Iris pigment epithelial cell (primary cell): ENCODE measurements at regions not wholly inside any gene's neighbourhood (a gene's known extent, or its start where the extent isn't known, plus 50 kb on each side); places are given as distances from the start of the nearest gene placed in this dataset.

Experiments
- DNase-seq: peaks from one replicate; pipeline ENCODE4 v3.0.0-alpha.2; 2011; ENCODE audit warnings: low read depth

DNA sequence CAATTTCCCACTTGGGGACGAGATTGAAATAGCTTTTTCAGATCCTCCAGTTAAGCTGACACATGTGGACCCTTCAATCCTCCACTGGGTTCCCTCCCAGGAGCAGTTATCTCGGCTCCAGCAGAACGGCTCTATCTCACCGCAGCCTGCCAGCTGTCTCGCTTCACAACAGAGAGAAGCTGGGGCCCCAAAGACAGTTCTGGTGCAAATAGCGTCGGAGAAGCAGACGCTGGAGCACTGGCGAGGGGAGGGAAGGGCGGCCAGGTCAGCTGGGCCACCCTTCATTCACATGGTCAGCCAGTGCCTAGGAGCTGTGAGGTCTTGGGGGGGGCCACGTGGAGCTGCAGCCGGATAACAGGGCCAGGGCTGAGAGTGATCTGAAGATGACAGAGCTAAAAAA lies 141.3 kb upstream of the SDK2 start:
- no peak for DNase-seq

DNA sequence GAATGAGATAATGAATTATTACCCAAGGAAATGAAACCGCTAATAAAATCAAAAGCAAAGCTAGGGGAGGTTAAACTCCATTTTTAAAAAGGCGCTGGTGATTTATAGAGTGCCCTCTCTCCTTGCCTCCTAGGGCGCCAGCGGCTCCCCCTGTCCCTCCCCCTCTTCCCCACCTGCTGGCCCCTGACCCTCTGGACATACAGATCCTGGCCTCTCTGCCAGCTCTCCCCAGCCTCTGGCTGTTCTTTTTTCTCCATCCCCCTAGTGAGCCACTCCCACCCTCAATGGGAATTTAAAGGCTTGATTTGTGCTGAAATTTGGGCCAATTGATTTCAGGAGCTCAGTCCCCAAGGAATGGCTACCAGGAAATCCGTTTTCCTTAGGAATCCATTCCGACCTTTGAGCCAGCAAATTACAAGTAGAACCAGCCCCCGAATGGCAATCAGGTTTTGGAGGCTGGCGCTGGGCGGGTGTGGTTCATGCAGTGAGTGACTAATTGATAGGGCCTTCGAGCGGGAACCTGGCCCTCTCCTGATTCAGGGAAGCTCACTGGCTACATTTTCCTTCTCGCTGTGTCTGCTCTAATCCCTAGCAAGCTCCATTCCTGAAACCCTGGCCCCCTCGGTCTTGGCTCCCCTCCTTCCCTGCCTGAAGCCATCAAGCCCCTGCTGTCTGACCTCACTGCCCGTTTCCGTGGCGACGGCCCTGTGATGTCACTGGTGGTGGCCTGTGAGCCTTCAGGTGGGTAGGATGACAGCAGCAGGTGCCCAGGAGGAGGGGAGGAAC lies 141.9 kb upstream of the SDK2 start:
- no peak for DNase-seq

DNA sequence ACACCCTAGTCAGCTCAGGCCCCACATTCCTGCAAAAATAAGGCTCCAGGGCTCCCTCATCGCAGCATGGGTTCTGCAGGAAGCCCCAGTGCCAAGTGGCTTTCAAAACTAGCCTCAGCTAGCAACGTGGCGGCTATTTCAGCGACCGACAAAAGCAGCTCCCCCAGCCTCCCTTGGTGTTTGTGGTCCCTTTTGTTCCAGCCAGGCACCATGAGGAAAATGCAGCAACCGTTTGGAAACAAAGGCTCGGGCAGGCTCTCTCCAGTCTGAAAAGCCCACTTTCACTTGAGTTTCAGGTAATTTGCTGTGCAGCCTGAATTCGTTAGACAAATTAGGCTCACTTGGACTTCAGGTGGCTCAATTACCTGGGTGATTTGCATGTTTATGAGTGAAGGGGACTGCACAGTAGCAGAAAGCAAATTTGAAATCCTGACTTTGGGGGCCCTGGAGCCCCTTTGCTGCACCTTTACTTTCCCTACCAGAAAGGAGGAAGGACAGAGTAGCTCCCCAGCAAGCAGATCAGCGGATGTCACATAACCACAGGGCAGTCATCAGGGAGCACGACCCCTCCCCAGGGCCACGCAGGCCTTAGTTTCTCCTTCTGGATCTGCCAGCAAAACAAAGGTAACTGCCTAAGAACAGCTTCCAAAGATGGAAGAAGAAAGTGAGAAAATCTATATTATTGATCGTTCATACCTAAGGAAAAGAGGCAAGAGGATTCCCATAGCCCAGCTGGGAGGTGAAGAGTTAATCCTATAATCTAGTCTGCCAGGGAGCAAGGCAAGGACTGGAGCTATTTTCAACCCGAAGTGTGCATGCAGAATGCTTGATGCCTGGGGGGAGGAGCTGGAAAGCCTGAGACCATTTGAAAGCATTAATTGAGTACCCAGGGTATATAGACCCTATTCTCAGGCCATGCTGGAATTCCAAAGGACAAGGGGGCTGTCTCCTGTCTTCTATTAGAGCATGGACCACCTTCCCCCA lies 143.1 kb upstream of the SDK2 start:
- no peak for DNase-seq

DNA sequence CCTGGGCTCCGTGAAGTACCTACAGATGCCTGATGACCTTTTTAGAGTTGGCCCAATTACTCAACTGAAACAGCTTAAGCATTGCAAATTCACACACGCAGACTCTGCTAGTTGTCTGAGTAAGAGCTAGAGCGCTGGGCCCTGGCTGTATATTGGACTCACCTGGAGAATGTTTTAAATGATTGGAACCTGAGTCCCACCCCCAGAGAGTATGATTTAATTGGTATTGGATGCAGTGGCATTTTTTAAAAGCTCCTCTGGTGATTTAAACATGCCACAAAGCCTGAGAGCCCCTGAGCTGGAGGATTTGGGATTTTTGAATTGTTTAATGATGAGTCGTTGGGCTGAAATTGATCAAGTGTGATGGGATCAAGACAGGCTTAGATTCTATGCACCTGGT lies 143.9 kb upstream of the SDK2 start:
- DNase-seq = no peak

DNA sequence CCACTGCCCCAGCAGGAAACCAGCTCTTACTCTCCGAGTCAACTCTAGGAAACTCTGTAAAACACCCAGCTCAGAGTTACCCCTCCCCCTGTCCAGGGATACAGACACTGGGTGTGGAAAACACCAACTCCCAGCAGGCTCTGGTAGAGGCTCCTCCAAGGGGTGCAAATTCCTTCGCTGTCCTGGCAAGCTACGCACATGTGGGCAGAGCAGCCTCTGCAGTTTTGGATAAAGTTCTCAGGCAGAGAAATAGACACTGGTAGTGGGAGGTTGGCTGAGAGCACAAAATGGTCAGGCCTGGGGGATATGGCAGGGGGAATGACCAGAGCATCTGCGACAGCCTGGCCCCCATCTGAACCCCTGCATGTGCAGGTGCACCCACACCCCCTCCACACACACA lies 146.9 kb upstream of the SDK2 start:
- no peak for DNase-seq

DNA sequence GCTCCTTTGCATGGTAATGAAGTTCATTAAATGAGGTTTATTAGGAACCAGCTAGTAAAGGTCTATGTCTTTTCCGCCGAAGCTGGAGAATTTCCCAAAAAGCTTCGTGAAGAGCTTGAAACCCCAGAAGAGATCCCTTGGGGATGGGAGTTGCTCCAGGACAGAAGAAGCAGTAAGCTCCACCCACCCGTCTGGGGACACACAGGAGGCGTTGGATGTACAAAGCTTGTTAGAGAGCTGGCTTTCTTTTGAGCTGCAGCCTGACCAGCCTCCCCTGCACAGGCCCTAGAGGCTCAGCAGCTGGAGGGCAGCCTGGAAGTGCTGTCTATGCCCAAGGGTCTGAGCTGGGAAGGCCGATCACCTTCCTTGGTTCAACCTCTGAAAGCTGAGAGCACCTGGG lies 147.4 kb upstream of the SDK2 start:
- DNase-seq = no peak

DNA sequence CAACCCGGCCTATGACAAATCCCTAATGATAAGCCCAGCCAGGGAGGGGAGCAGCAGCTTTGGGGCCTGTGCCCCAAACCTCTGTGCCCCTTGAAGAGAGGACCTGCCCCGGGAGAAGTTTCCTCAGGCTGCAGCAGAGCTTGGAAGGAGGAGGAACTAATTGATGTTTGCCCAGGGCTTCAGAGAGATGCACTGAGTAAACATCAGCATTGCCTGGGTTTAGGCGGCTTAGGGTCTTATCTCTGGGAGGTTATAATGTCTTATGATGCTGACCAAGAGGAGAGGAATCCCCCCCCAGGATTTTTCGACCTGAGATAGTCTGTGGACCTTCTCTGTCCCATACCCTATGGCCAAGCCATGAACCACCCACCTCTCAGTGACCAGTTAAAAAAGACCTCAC lies 148.7 kb upstream of the SDK2 start:
- no peak for DNase-seq

DNA sequence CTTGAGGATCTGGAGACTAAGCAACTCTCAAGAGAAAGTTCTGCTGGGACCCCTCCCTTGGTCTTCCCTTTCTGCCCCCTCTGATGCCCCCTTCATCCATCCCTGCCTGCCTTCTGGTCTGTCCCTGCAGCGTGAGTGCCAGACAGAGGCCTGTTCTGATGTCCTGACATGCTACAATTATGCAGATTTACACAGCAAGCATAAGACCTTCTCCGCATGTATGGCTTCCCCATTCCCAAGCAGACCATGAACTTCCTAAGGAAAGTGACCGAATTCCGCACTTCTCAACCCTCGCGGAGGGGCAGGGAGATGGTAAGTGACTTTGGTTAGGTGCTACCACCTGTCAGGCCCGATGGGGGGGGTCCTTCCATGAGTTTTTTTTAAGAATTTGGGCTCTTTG lies 150.1 kb upstream of the SDK2 start:
- no peak for DNase-seq

DNA sequence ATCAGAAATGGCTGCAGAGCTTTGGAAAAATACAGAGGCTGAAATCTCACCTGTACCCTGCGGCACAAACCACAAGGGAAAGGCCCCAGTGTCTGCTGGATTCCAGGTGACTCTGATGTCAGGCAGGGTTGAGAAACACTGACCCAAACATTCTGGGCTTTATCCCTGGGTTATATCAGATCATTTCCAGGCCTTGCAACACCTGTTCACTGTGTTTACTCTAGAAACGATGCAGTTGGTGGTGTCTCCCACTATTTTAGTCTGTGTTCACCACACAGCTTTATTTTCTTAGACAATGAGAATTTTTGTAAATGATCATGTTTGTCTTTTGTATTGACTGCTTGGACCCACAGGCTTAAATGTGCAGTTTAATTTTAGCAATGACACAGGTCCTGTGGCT lies 151.5 kb upstream of the SDK2 start:
- DNase-seq = no peak

DNA sequence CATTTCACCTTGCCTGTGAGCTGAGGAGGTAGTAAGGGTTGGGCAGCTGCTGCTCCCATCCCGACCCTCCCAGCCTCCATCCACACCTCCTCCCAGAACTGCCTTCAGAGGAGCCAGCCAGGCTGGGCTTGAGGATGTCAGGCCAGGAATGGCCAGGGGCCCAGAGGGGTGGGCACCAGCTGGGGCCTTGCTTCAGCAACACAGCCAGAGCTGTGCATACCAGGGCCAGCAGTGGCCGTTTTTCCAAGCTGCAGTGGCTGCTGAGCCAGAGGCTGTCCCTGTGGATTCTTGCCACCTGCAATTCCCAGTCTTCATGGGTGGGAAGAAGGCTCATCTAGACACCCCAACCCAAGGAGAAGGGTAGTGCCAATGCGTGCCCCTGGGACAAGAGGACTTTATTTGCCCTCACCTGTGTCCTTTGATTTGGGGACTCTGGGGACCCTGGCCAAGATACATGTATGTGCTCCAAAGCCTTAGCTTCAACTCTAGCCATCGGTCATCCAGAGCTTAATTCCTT lies 153.4 kb upstream of the SDK2 start:
- DNase-seq = no peak

DNA sequence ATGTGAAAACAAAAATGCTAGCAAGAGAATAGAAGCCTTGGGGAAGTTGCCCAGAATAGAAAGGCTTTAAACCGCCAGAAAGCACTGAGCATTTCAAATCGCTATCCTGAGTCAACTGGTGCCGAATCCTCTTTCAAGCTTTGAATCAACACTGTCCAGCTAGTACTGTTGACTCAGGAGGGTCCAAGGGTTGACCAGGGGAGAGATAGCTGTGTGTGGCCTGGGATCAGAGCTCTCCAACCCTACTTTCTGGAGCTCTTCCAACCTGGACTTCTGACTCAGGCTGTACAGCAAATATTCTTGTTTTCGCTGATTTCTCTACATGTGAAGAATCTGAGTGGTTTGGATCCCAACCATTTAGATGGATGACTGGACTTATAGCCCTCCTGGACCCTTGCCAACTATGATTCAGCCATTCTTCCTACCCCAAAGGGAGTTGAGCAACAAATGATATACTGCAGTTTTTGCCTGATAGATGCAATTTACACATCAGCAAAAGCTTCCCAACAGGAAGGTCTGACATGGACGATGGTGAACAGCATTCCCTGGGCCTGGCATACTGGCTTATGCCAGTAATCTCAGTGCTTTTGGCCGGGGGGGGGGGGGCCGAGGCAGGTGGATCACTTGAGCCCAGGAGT lies 154.0 kb upstream of the SDK2 start:
- DNase-seq = peak; percentile 93

DNA sequence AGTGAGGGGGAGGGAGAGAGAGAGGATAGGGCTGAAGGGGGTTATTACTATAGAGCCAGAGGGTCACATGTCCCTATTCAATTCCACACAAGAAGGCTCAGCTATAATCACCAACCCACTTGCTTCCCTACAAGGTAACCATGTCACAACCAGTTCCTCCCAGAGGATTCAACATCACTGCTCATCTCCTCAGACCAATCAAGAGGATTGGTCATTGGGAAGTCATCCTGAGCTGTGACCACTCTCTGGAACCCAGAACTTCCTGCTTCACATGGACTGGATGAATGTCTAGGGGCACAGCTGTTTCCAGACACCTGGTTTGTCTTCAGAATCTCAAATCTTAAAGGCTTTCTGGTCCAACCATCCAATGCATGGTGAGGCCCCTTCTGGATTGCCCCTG lies 154.9 kb upstream of the SDK2 start:
- no peak for DNase-seq

DNA sequence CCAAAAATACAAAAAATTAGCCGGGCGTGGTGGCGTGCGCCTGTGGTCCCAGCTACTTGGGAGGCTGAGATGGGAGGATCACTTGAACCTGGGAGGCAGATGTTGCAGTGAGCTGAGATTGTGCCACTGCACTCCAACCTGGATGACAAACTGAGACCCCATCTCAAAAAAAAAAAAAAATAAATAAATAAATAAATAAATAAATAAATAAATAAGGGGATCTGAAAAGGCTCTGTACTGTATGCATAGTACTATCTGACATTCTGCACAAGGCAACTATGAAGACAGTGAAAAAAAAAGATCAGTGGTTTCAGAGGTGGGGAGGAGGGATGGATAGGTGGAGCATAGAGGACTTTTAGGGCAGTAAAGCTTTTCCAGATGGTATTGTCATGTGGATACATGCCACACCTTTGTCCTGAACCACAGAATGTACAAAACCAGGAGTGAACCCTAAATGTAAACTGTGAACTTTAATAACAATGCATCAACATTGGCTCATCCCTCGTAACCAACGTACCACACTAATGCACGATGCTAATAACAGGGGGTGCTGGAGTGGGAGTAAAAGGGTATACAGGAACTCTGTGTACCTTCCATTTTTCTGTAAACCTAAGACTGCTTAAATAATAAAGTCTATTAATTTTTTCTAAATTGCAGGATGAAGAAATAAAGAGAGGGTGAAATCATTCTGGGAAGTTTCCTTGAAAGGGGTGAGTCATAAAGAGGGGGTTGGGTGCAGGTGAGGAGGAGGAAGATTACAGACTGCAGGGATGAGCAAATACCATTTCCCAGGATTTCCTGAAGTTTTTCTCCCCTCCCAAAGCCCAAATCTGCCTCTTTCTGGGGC lies 155.8 kb upstream of the SDK2 start:
- DNase-seq = no peak

DNA sequence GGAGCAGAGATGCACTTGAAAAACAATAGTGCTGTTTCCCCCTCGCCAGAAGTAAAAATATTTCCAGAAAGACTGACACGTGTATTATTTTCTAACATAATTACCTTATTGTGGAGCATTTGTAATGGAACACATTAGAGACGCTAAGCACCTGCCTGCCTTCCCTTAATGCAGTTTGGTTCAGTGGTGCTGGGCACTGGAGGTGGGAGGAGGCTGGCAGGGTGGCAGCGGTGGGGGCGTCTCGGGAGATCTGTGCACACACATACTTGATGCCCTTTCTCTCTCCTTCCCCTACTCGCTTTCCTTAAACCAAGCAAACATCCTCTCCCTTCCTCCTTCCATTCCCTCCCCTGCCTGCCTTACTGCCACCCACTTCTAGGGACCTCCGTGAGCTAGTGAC lies 156.6 kb upstream of the SDK2 start:
- DNase-seq = no peak

DNA sequence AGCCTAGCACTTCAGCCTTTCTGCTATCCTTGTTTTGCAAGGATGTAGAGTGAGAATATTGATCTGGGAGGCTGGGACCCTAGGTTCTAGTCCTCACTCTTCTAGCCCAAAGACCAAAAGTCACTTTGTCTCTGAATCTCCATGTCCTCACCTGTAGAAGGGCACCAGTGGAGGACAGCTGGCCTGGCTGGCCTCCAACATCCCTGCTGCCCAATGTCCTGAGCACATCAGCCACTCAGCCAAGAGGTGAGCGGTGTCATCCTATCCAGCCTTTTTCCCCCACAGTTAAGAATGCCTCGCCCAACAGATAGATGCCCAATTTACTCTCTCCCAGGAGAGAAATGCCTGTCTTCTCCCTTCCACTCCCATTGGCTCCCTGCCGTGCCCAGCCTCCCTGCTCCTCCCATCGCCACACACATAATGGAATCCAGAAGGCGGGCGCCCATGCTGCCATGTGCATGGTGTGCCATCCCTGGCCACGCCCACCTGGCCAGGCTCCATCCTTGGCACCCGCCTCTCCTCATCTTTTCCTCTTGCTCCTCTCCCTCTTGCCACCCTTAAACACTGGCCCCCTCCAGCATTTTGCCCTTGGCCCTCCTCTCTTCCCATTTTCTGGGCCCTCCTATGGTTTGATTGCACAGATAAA lies 157.3 kb upstream of the SDK2 start:
- no peak for DNase-seq

DNA sequence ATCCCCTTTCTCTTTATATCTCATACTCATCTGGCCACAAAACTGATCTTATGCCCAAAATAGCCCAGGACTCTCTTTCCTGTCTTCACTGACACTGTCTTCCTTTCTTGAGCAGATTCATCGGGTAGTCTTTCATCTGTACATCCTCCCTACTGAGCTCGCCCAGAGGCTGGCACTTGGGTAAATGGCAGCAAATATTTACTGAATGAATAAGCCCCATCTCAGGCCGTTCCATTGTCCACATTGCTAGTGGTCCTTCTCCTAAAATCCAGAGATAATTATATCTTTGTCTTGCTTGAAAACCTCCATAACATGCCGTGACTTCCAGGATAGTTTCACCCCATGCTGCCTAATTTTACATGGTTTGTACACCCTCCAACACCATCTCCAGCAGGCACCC lies 158.1 kb upstream of the SDK2 start:
- DNase-seq = no peak

DNA sequence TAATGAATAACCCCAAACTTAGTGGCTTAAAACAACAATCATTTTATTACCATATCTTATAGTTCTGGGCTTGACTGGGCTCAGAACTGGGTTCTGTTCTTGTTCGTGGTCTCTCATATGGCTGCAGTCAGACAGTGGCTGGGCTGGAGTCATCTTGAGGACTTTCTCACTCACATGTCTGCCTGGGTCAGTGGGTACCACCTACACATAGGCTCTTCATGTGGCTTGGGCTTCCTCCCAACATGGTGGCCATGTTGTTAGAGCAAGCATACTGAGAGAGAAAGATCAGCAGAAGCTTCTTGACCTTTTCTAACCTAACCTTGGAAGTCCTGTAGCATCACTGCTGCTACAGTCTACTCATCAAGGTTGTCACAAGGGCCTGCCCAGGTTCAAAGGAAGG lies 158.6 kb upstream of the SDK2 start:
- no peak for DNase-seq

DNA sequence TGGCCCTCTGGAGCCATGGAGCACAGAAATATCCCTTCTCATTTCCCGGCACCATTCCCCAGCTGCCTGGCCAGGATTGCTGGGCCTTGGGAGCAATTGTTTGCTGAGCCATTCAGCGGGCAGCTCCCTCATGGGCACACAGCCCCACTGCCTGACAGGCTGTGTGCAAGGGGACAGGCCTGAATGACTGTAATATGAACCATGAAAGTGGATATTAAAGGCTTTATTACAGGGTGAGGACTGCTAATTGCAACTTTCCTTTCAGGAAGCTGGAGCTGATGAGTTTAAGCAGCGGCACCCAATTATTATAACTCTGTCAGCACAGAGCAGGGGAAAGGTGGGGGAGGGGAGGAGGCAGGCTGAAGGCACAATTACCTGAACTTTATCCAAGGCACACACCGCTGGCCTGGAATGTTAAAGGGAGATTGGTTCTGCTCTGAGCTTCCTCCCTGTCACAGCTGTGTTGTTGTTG lies 159.8 kb upstream of the SDK2 start:
- DNase-seq = no peak

DNA sequence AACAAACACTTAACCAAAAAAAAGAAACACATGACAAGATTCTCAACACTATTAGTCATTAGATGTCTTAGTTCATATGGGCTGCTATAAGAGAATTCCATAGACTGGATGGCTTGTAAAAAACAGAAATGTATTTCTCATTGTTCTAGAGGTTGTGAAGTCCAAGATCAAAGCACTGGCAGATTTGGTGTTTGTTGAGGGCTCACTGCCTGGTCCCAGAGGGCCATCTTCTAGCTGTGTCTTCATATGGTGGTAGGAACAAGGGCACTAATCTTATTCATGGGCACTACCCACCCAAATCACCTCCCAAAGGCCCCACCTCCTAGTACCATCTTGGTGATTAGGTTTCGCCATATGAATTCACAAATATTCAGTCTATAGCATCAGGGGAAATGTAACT lies 162.5 kb upstream of the SDK2 start:
- no peak for DNase-seq

DNA sequence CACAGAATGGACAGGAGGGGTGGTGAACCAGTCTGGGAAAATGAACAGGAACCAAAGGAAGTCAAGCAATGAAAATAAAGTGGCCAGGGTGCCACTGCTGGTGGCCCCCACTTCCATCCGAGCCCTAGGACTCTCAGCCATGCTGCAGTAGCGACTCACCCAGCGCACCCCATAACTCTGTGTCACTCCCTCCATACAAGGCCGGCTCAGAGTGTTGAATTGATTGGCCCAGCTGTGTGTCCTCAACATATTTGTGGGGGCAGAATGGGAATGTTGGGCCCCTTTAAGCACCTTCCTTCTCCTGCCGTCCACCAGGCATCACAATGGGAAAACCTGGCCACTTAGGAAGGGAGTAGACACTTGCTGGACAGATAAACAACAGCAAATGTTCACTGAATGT lies 169.0 kb upstream of the SDK2 start:
- no peak for DNase-seq

DNA sequence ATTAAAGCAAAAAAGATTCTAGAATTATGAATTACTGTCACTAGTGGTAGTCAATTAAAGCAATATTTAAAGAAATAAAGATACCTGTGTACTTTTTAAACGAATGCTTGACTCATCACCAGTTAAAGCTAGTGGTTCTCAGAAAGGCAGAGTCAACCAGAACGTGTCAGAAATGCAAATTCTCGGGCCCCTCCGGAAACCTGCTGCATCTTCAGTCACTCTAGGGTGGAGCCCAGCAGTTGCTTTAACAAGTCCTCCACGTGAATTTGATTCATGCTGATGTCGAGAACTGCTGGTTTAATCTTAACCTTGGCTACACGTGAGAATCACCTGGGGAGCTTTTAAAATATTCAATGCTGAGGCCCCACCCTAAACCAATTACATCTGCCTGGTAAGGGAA lies 169.8 kb upstream of the SDK2 start:
- DNase-seq = no peak
